Pancreas (tissue), 10 donors: ENCODE measurements at regions not wholly inside any gene's neighbourhood (a gene's known extent, or its start where the extent isn't known, plus 50 kb on each side); places are given as distances from the start of the nearest gene placed in this dataset.

Source experiments
- ATAC-seq, 4 donors: fragments of 200-7000 bp; cut with Tn5 transposase; one replicate each; pipeline versions ENCODE4 v1.8.0 to v1.9.1; 2020; ENCODE audit warnings: mild to moderate bottlenecking in 4 of 4, moderate library complexity in 4 of 4
- DNase-seq, 6 donors: peaks; one replicate each; pipeline ENCODE4 v3.0.0-alpha.2; 2020
- FAIRE-seq: peaks from 2 replicates; lab custom pipeline; 2012; peaks lifted over from hg19 to GRCh38; lab: Jason Lieb, UNC
- H3K27ac ChIP-seq, 4 donors: fragments of 200-600 bp; sonication (generic); 1 replicate in 3 of 4; 2 replicates in 1 of 4; pipeline versions ENCODE4 v1.5.0 to v1.8.0; 2020
- H3K27me3 ChIP-seq, 4 donors: fragments of 200-600 bp; one replicate each; pipeline ENCODE4 v1.8.0; 2021
- H3K36me3 ChIP-seq, 3 donors: fragments of 200-600 bp; sonication (generic) in 1 of 3; one replicate each; pipeline versions ENCODE4 v1.5.0 to v1.8.0; 2020 to 2021
- H3K4me1 ChIP-seq, 3 donors: fragments of 200-600 bp; one replicate each; pipeline ENCODE4 v1.8.0; 2021
- H3K4me3 ChIP-seq, 4 donors: fragments of 200-600 bp; sonication (generic) in 2 of 4; one replicate each; pipeline versions ENCODE4 v1.5.0 to v1.8.0; 2020 to 2021
- H3K9me3 ChIP-seq, 4 donors: fragments of 200-600 bp; one replicate each; pipeline ENCODE4 v1.8.0; 2021
- CTCF ChIP-seq, 4 donors: fragments of 200-600 bp; sonication (generic) in 3 of 4; IDR thresholded peaks; one replicate each; pipeline versions ENCODE4 v1.5.0 to v1.8.0; 2021; ENCODE audit warnings: antibody characterized with exemption in 4 of 4
- WGBS, 2 donors: extraction: QIAGEN DNeasy Blood & Tissue Kit; methylation state at CpG; one replicate each; pipeline ENCODE4 v1.1.7; 2013; 5-methylcytosine and 5-hydroxymethylcytosine counted together
- intact Hi-C, 3 donors: fragments of 100-400 bp; cut with DNase I; formaldehyde crosslinking; loops; one replicate each; pipeline versions ENCODE4 v1.11.1 to v1.14.2; 2022
- donor health status: healthy with polysubstance abuse.
- donor health status: DM: no; HTN: no; CAD: no; lungs with moderate emphysema.
- donor health status: DM: no; HTN: no; CAD: no.
- donor health status: control.
- donor health status: control.
- donor health status: Bipolar disorder and iron deficiency.
- donor health status: DM: yes; HTN: yes; CAD: no.
- donor health status: DM: no; HTN: no; CAD: no.
- donor health status: DM: no; HTN: no; CAD: no.
- donor health status: DM: yes; HTN: yes; CAD: no.

- H3K27me3 ChIP-seq, result no peaks in the 10 kb centered on the region
- H3K27ac ChIP-seq, result no peak overlapping the region
- H3K36me3 ChIP-seq, result no peaks in the 10 kb centered on the region
- 49 to 56% methylated on average over 1 of the region's 1 CpG for WGBS, 2 donors
- no peak for TF ChIP-seq CTCF (IDR thresholded peaks at IDR 0.05)
- ATAC-seq, result no peak
- H3K4me1 ChIP-seq, result no peaks in the 10 kb centered on the region
- intact Hi-C loops, result no loop called here
- no peak overlapping the region for H3K4me3 ChIP-seq
- FAIRE-seq, result no peak
- no peaks in the 10 kb centered on the region for H3K9me3 ChIP-seq
- no peak for DNase-seq
Observed at GRCh38 chr11:39412117-39412516, 2047.3 kb downstream of the LRRC4C start.

- TF ChIP-seq CTCF (IDR thresholded peaks at IDR 0.05), result no peak
- ATAC-seq, result no peak
- H3K27ac ChIP-seq, result no peak overlapping the region
- intact Hi-C loops, result no loop called here
- no peak overlapping the region for H3K4me3 ChIP-seq
- DNase-seq, result no peak
- H3K9me3 ChIP-seq, result no peaks in the 10 kb centered on the region
- no peak for FAIRE-seq
- H3K27me3 ChIP-seq, result no peaks in the 10 kb centered on the region
- no peaks in the 10 kb centered on the region for H3K36me3 ChIP-seq
- H3K4me1 ChIP-seq, result no peaks in the 10 kb centered on the region
Observed at GRCh38 chr11:39385911-39386310, 2073.5 kb downstream of the LRRC4C start.

- Histone ChIP-seq H3K4me1 (no peaks in the 10 kb centered on the region), H3K9me3 (no peaks in the 10 kb centered on the region), H3K36me3 (no peaks in the 10 kb centered on the region), H3K27ac (no peak overlapping the region), H3K27me3 (no peaks in the 10 kb centered on the region), H3K4me3 (no peak overlapping the region)
- DNase-seq (no peak), FAIRE-seq (peak; percentile 83), ATAC-seq (peak in 2 of 4 donors; percentile 37 to 44)
- intact Hi-C loops, result no loop called here
- peak; percentile 34 to 72 (median 46) for TF ChIP-seq CTCF (IDR thresholded peaks at IDR 0.05)
- WGBS, 2 donors, result 29 to 32% methylated on average over 8 of the region's 8 CpGs
Observed at GRCh38 chr11:39374963-39375698, 2084.3 kb downstream of the LRRC4C start.

GRCh38 chr11:39367534-39367933, 2091.9 kb downstream of the LRRC4C start:
- Histone ChIP-seq H3K27ac (no peak overlapping the region), H3K27me3 (no peaks in the 10 kb centered on the region), H3K4me1 (no peaks in the 10 kb centered on the region), H3K4me3 (no peak overlapping the region), H3K36me3 (no peaks in the 10 kb centered on the region), H3K9me3 (no peaks in the 10 kb centered on the region)
- ATAC-seq, result no peak
- FAIRE-seq, result no peak
- no peak for DNase-seq
- 61 to 72% methylated on average over 3 of the region's 3 CpGs for WGBS, 2 donors
- intact Hi-C loops, result no loop called here
- TF ChIP-seq CTCF (IDR thresholded peaks at IDR 0.05), result no peak

- ATAC-seq (peak in 3 of 4 donors; percentile 45 to 64 (median 50)), FAIRE-seq (no peak), DNase-seq (no peak)
- Histone ChIP-seq H3K4me3 (no peak overlapping the region), H3K9me3 (no peaks in the 10 kb centered on the region), H3K36me3 (no peaks in the 10 kb centered on the region), H3K27ac (no peak overlapping the region), H3K4me1 (no peaks in the 10 kb centered on the region), H3K27me3 (no peaks in the 10 kb centered on the region)
- intact Hi-C loops, result no loop called here
- no peak for TF ChIP-seq CTCF (IDR thresholded peaks at IDR 0.05)
- WGBS, 2 donors, result 58 to 73% methylated on average over 2 of the region's 2 CpGs
Observed at GRCh38 chr11:39365809-39366436, 2093.5 kb downstream of the LRRC4C start.
